Stimulated activated CD4-positive, alpha-beta T cell treated with anti-CD3 and anti-CD28 coated beads, TNF-alpha, amount 100 ng/mL, for 24 hours (primary cell): ENCODE measurements at regions not wholly inside any gene's neighbourhood (a gene's known extent, or its start where the extent isn't known, plus 50 kb on each side); places are given as distances from the start of the nearest gene placed in this dataset.
"Not testable (repeated sequence)": the region's sequence is repeated elsewhere in the genome, so short reads cannot be mapped to it uniquely, and the experiment has no call there.

Source experiments
- DNase-seq, 3 experiments: peaks; one replicate each; pipeline ENCODE4 v3.0.0-alpha.2; 2020; ENCODE audit warnings: low read depth in 3 of 3

- DNase-seq: no peak
Measured at GRCh38 chr12:124385219-124385969, 90.5 kb downstream of the RFLNA start.

- no peak for DNase-seq
Measured at GRCh38 chr12:124384299-124384894, 89.5 kb downstream of the RFLNA start.

- DNase-seq: no peak
Measured at GRCh38 chr12:124383028-124383427, 88.1 kb downstream of the RFLNA start.

- no peak for DNase-seq
Measured at GRCh38 chr12:124381456-124382296, 86.8 kb downstream of the RFLNA start.

GRCh38 chr12:124380796-124381455 is 86.0 kb downstream of the RFLNA start:
- no peak for DNase-seq

GRCh38 chr12:124379938-124380754 is 85.3 kb downstream of the RFLNA start:
- DNase-seq: no peak

- DNase-seq: no peak
Measured at GRCh38 chr12:124379379-124379937, 84.6 kb downstream of the RFLNA start.

GRCh38 chr12:124378926-124379325 is 84.0 kb downstream of the RFLNA start:
- no peak for DNase-seq

- no peak for DNase-seq
Measured at GRCh38 chr12:124377981-124378509, 83.2 kb downstream of the RFLNA start.

- DNase-seq: no peak
Measured at GRCh38 chr12:124376435-124376834, 81.5 kb downstream of the RFLNA start.

- no peak for DNase-seq
Measured at GRCh38 chr12:124375789-124376175, 80.9 kb downstream of the RFLNA start.

GRCh38 chr12:124375141-124375788 is 80.4 kb downstream of the RFLNA start:
- DNase-seq: no peak

GRCh38 chr12:124374567-124374966 is 79.7 kb downstream of the RFLNA start:
- DNase-seq: no peak

GRCh38 chr12:124374147-124374546 is 79.3 kb downstream of the RFLNA start:
- DNase-seq: no peak

GRCh38 chr12:124373701-124374100 is 78.8 kb downstream of the RFLNA start:
- DNase-seq: not testable (repeated sequence)

- no peak for DNase-seq
Measured at GRCh38 chr12:124372831-124373230, 77.9 kb downstream of the RFLNA start.

GRCh38 chr12:124371970-124372555 is 77.2 kb downstream of the RFLNA start:
- DNase-seq: no peak

- no peak for DNase-seq
Measured at GRCh38 chr12:124371366-124371765, 76.5 kb downstream of the RFLNA start.

- no peak for DNase-seq
Measured at GRCh38 chr12:124370851-124371250, 76.0 kb downstream of the RFLNA start.

- no peak for DNase-seq
Measured at GRCh38 chr12:124370384-124370783, 75.5 kb downstream of the RFLNA start.
